HEK293 (cell line): ENCODE measurements at regions not wholly inside any gene's neighbourhood (a gene's known extent, or its start where the extent isn't known, plus 50 kb on each side); places are given as distances from the start of the nearest gene placed in this dataset.
"Not testable (repeated sequence)": the region's sequence is repeated elsewhere in the genome, so short reads cannot be mapped to it uniquely, and the experiment has no call there.

Experiments
- CTCF ChIA-PET: fragments of 350-600 bp; formaldehyde crosslinking; extraction: SDS; loops from one replicate; lab custom pipeline; 2021; ENCODE audit warnings: antibody characterized with exemption; lab: Yijun Ruan, JAX
- POLR2A ChIA-PET: fragments of 300-600 bp; formaldehyde crosslinking; extraction: SDS; loops from one replicate; lab custom pipeline; 2020; ENCODE audit warnings: antibody characterized with exemption, inconsistent platforms; lab: Yijun Ruan, JAX
- H3K27ac ChIP-seq: fragments of 200-500 bp; sonication (Bioruptor generic); 2 replicates; pipeline ENCODE4 v1.5.1; 2014; ENCODE audit warnings: low read depth, low read length, control low read depth, inconsistent platforms; ENCODE audit errors: extremely low read depth
- H3K36me3 ChIP-seq, 2 experiments: fragments of 200-500 bp in 1 of 2; sonication (Bioruptor generic) in 1 of 2; 1 replicate in 1 of 2; 2 replicates in 1 of 2; pipeline ENCODE4 v1.5.1; 2014 to 2017; ENCODE audit warnings: inconsistent platforms in 2 of 2, low read length in 2 of 2; ENCODE audit not compliant: control insufficient read depth in 2 of 2, insufficient read depth in 1 of 2
- H3K4me1 ChIP-seq: fragments of 200-500 bp; sonication (Bioruptor generic); 2 replicates; pipeline ENCODE4 v1.5.1; 2014; ENCODE audit warnings: mild to moderate bottlenecking, low read length, inconsistent platforms; ENCODE audit not compliant: control insufficient read depth, insufficient read depth
- H3K4me3 ChIP-seq: 2 replicates; pipeline ENCODE4 v1.5.1; 2011; ENCODE audit warnings: low read depth, mild to moderate bottlenecking, control low read depth, low read length, moderate library complexity
- H3K9me3 ChIP-seq: fragments of 200-500 bp; sonication (Bioruptor generic); 2 replicates; pipeline ENCODE4 v1.5.1; 2014; ENCODE audit warnings: low read depth, low read length, inconsistent platforms; ENCODE audit not compliant: control insufficient read depth, insufficient read depth
- ELK4 ChIP-seq: IDR thresholded peaks from 2 replicates; pipeline ENCODE4 v1.6.1; 2011; ENCODE audit warnings: mild to moderate bottlenecking, low read depth, low read length, borderline replicate concordance
- GLI2 ChIP-seq: fragments of 450-650 bp; formaldehyde crosslinking; IDR thresholded peaks from 2 replicates; pipeline ENCODE4; 2017; ENCODE audit warnings: missing biosample characterization, missing genetic modification characterization, low read depth, borderline replicate concordance
- GLI4 ChIP-seq: fragments of 450-650 bp; formaldehyde crosslinking; IDR thresholded peaks from 2 replicates; pipeline ENCODE4 v1.5.1; 2016; ENCODE audit warnings: missing biosample characterization, missing genetic modification characterization
- GLIS1 ChIP-seq: fragments of 450-650 bp; formaldehyde crosslinking; IDR thresholded peaks from 2 replicates; pipeline ENCODE4 v1.5.1; 2016; ENCODE audit warnings: missing biosample characterization, missing genetic modification characterization
- KLF1 ChIP-seq: fragments of 450-650 bp; formaldehyde crosslinking; IDR thresholded peaks from 2 replicates; pipeline ENCODE4 v1.5.1; 2016; ENCODE audit warnings: missing biosample characterization, missing genetic modification characterization
- PRDM1 ChIP-seq: fragments of 450-650 bp; formaldehyde crosslinking; IDR thresholded peaks from 2 replicates; pipeline ENCODE4; 2016; ENCODE audit warnings: missing biosample characterization, missing genetic modification characterization
- PRDM6 ChIP-seq: fragments of 450-650 bp; formaldehyde crosslinking; IDR thresholded peaks from 2 replicates; pipeline ENCODE4 v1.5.1; 2017; ENCODE audit warnings: missing biosample characterization, missing genetic modification characterization
- ZBTB1 ChIP-seq: fragments of 450-650 bp; formaldehyde crosslinking; IDR thresholded peaks from 2 replicates; pipeline ENCODE4 v1.5.1; 2016; ENCODE audit warnings: missing biosample characterization, missing genetic modification characterization
- ZBTB7A ChIP-seq: fragments of 450-650 bp; formaldehyde crosslinking; IDR thresholded peaks from 2 replicates; pipeline ENCODE4 v1.5.1; 2016; ENCODE audit warnings: low read depth, missing biosample characterization, missing genetic modification characterization
- ZNF211 ChIP-seq: fragments of 450-650 bp; formaldehyde crosslinking; IDR thresholded peaks from 2 replicates; pipeline ENCODE4 v1.5.1; 2016; ENCODE audit warnings: low read depth, missing biosample characterization, missing genetic modification characterization
- ZNF292 ChIP-seq: fragments of 450-650 bp; formaldehyde crosslinking; IDR thresholded peaks from 2 replicates; pipeline ENCODE4 v1.5.1; 2016; ENCODE audit warnings: low read depth, missing biosample characterization, missing genetic modification characterization, borderline replicate concordance
- ZNF335 ChIP-seq: fragments of 450-650 bp; formaldehyde crosslinking; conservative IDR thresholded peaks from 2 replicates; pipeline ENCODE4 v1.5.1; 2016; ENCODE audit warnings: missing biosample characterization, missing genetic modification characterization
- ZNF341 ChIP-seq: fragments of 450-650 bp; formaldehyde crosslinking; IDR thresholded peaks from 2 replicates; pipeline ENCODE4; 2016; ENCODE audit warnings: low read depth, missing biosample characterization, missing genetic modification characterization
- ZNF449 ChIP-seq: fragments of 450-650 bp; formaldehyde crosslinking; IDR thresholded peaks from 2 replicates; pipeline ENCODE4 v1.5.1; 2017; ENCODE audit warnings: missing biosample characterization, mild to moderate bottlenecking, missing genetic modification characterization, moderate library complexity
- ZNF473 ChIP-seq: fragments of 450-650 bp; formaldehyde crosslinking; IDR thresholded peaks from 2 replicates; pipeline ENCODE4 v1.5.1; 2017; ENCODE audit warnings: missing biosample characterization, missing genetic modification characterization
- ZNF514 ChIP-seq: fragments of 450-650 bp; formaldehyde crosslinking; IDR thresholded peaks from 2 replicates; pipeline ENCODE4 v1.5.1; 2016; ENCODE audit warnings: missing biosample characterization, missing genetic modification characterization
- ZNF558 ChIP-seq: fragments of 450-650 bp; formaldehyde crosslinking; IDR thresholded peaks from 2 replicates; pipeline ENCODE4 v1.5.1; 2016; ENCODE audit warnings: missing biosample characterization, missing genetic modification characterization
- ZNF596 ChIP-seq: fragments of 450-650 bp; IDR thresholded peaks from 2 replicates; pipeline ENCODE4 v1.5.0; 2018; ENCODE audit warnings: missing biosample characterization, mild to moderate bottlenecking, missing genetic modification characterization, moderate library complexity
- ZNF623 ChIP-seq: fragments of 450-650 bp; formaldehyde crosslinking; IDR thresholded peaks from 2 replicates; pipeline ENCODE4 v1.5.1; 2016; ENCODE audit warnings: missing biosample characterization, missing genetic modification characterization
- ZNF654 ChIP-seq: fragments of 450-650 bp; formaldehyde crosslinking; IDR thresholded peaks from 2 replicates; pipeline ENCODE4 v1.5.1; 2016; ENCODE audit warnings: low read depth, missing biosample characterization, missing genetic modification characterization
- ZNF660 ChIP-seq: fragments of 450-650 bp; IDR thresholded peaks from 2 replicates; pipeline ENCODE4 v1.5.1; 2018; ENCODE audit warnings: missing biosample characterization, mild to moderate bottlenecking, missing genetic modification characterization
- ZNF670 ChIP-seq: fragments of 450-650 bp; formaldehyde crosslinking; IDR thresholded peaks from 2 replicates; pipeline ENCODE4 v1.5.1; 2016; ENCODE audit warnings: missing biosample characterization, missing genetic modification characterization, low read depth
- ZNF701 ChIP-seq: fragments of 450-650 bp; formaldehyde crosslinking; IDR thresholded peaks from 2 replicates; pipeline ENCODE4 v1.5.1; 2016; ENCODE audit warnings: missing biosample characterization, missing genetic modification characterization
- ZNF76 ChIP-seq: fragments of 450-650 bp; formaldehyde crosslinking; IDR thresholded peaks from 2 replicates; pipeline ENCODE4; 2016; ENCODE audit warnings: low read depth, missing biosample characterization, missing genetic modification characterization, borderline replicate concordance
- ZNF791 ChIP-seq: fragments of 450-650 bp; formaldehyde crosslinking; IDR thresholded peaks from 2 replicates; pipeline ENCODE4 v1.5.1; 2016; ENCODE audit warnings: missing biosample characterization, missing genetic modification characterization

DNA sequence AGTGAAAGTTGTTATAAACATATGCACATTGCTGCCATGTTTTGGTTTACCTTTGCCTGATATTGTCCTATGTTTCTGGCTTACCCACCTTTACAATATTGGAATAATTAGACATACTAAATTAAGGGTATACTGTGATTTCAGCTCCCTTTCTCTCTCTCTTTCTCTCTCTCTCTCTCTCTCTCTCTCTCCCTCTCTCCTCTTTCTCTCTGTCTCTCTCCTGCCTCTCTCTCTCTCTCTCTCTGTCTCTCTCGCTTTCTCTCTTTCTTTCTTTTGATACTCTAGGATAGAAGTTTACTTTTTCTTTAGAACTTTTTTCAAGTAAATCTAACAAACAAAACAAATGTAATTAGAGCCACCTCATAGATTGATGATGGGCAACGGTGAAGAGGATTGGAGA is 239.6 kb downstream of the TMEM161B start:
- ChIA-PET CTCF (no interaction called here), POLR2A (no interaction called here)
- Histone ChIP-seq H3K4me3 (no peak overlapping the region), H3K9me3 (no peaks in the 10 kb centered on the region), H3K27ac (no peak overlapping the region), H3K36me3 (no peaks in the 10 kb centered on the region), H3K4me1 (no peaks in the 10 kb centered on the region)
- TF ChIP-seq ZNF670 (tag by site-specific recombination) (no peak), PRDM6 (no peak), ZNF791 (tag by site-specific recombination) (no peak), ZNF596 (tag by site-specific recombination) (peak; percentile 94), ZNF514 (no peak), PRDM1 (tag by site-specific recombination) (peak; percentile 39; the same call in 1 of the 2 replicates)

GRCh38 chr5:88021141-88021540 is 247.5 kb downstream of the TMEM161B start:
- CTCF ChIA-PET, result no interaction called here
- no peak overlapping the region for H3K27ac ChIP-seq
- POLR2A ChIA-PET, result no interaction called here

GRCh38 chr5:88014984-88015383 is 253.7 kb downstream of the TMEM161B start:
- H3K9me3 ChIP-seq, POLR2A ChIA-PET, H3K4me1 ChIP-seq, H3K27ac ChIP-seq, H3K4me3 ChIP-seq, H3K36me3 ChIP-seq: not testable (repeated sequence)
- CTCF ChIA-PET, result interaction anchor here (0.6 kb wide), 1 partner anchor 262 kb away, joined by 7 read pairs; no protein-coding TSS in a partner anchor
- TF ChIP-seq ZNF341 (tag by site-specific recombination), result 0 out of 2 replicates have a peak, but pooled peaks have one; percentile 31

More at GRCh38 chr5:88021141-88021540, 247.5 kb downstream of the TMEM161B start:
- no peak for TF ChIP-seq ZBTB7A (tag by site-specific recombination)
- no peak for TF ChIP-seq ZNF473
- no peak for TF ChIP-seq ZNF623
- TF ChIP-seq ZNF292 (tag by site-specific recombination), result no peak
- no peak for TF ChIP-seq GLI4 (tag by site-specific recombination)
- no peak for TF ChIP-seq GLI2 (tag by site-specific recombination)
- TF ChIP-seq ZNF449 (tag by site-specific recombination), result no peak
- no peak for TF ChIP-seq ZNF335 (tag by site-specific recombination)
- no peak for TF ChIP-seq GLIS1
- TF ChIP-seq ZNF558 (tag by site-specific recombination), result no peak
- TF ChIP-seq PRDM1 (tag by site-specific recombination), result no peak
- no peak for TF ChIP-seq ZBTB1 (tag by site-specific recombination)
- TF ChIP-seq ZNF701 (tag by site-specific recombination), result no peak
- TF ChIP-seq ZNF660 (tag by site-specific recombination), result no peak
- no peak for TF ChIP-seq ELK4
- no peak for TF ChIP-seq ZNF211 (tag by site-specific recombination)
- TF ChIP-seq ZNF76 (tag by site-specific recombination), result no peak
- TF ChIP-seq KLF1 (tag by site-specific recombination), result no peak
- TF ChIP-seq ZNF654 (tag by site-specific recombination), result no peak
- H3K4me1 ChIP-seq, result no peaks in the 10 kb centered on the region
- no peaks in the 10 kb centered on the region for H3K36me3 ChIP-seq
- no peak overlapping the region for H3K4me3 ChIP-seq
- no peaks in the 10 kb centered on the region for H3K9me3 ChIP-seq
